ENCODE measurements at regions not wholly inside any gene's neighbourhood (a gene's known extent, or its start where the extent isn't known, plus 50 kb on each side); places are given as distances from the start of the nearest gene placed in this dataset.

DNA sequence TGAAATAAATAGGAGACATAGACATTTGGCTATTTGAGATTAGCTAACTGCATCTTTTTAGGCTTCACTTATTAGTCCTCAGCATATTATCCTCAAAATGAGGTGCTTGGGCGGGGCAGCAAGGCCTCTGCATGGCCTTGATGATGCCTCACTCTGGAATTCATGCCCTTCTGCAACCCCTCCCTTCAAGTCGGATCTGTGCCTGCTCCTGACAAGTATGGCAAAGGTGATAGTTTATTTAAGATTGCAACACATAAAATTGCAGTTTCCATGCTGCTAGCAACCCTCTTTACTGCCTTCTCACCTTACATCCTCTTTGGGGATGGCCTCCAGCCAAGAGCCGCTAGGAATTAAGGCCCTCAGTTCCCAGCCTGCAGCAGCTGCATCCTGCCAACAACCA lies 241.3 kb upstream of the ADARB2 start:
- Histone ChIP-seq H3K36me3 (no peaks in the 10 kb centered on the region), H3K4me3 (no peak overlapping the region), H3K4me1 (no peaks in the 10 kb centered on the region), H3K27me3 (no peaks in the 10 kb centered on the region), H3K27ac (no peak overlapping the region), H3K9me3 (peaks cover 0 to 11% (median 4%) of the 10 kb centered on the region in 11 donors)
- intact Hi-C loops (cut with DNase I), result no loop called here
- DNase-seq (no peak), ATAC-seq (no peak)
- WGBS, 2 donors, result 55 to 58% methylated on average over 3 of the region's 3 CpGs
- TF ChIP-seq, protein P1, sequence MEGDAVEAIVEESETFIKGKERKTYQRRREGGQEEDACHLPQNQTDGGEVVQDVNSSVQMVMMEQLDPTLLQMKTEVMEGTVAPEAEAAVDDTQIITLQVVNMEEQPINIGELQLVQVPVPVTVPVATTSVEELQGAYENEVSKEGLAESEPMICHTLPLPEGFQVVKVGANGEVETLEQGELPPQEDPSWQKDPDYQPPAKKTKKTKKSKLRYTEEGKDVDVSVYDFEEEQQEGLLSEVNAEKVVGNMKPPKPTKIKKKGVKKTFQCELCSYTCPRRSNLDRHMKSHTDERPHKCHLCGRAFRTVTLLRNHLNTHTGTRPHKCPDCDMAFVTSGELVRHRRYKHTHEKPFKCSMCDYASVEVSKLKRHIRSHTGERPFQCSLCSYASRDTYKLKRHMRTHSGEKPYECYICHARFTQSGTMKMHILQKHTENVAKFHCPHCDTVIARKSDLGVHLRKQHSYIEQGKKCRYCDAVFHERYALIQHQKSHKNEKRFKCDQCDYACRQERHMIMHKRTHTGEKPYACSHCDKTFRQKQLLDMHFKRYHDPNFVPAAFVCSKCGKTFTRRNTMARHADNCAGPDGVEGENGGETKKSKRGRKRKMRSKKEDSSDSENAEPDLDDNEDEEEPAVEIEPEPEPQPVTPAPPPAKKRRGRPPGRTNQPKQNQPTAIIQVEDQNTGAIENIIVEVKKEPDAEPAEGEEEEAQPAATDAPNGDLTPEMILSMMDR (IDR thresholded peaks at IDR 0.05), result no peak

DNA sequence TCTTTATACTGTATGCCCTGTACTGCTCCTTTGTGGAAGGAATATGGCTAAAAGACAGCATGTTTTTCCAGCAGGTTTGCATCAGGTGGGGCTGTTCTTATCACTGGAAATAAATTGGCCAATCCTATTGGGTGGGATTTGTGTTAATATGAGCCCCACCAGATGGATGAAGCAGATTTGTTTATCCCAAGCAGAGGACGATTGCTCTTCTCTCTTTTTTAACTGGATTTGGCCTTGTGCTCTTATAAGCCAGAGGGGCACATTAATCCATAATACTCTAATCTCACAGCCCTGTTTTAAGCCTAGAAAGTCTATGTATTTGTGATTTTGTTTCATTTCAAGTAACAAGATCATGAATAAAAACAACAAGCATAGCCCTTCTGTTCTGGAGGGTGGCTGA lies 240.1 kb upstream of the ADARB2 start:
- peaks cover 0 to 15% (median 4%) of the 10 kb centered on the region in 11 donors for H3K9me3 ChIP-seq
- TF ChIP-seq, protein P1 (IDR thresholded peaks at IDR 0.05), result no peak
- ATAC-seq, result no peak

DNA sequence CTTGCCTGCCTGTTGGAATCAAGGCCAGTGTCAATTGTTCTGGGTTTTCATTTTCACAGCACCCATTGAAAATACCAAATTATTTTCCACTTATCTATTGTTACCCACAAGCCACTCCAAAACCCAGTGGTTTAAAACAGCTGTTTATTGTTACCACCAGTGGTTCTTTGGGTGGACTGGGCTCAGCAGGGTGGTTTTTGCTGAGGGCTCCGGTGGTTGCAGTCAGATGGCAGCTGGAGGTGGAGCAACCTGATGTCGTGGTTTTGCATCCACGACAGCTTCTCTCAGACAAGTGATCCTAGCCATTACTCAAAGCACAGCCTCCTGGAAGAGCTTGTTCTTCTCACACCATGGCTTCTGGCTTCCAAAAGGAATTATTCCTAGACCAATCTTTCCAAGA lies 235.1 kb upstream of the ADARB2 start:
- Histone ChIP-seq H3K27ac (no peak overlapping the region), H3K36me3 (no peaks in the 10 kb centered on the region), H3K4me3 (no peak overlapping the region), H3K27me3 (peaks cover 0 to 3% (median 0%) of the 10 kb centered on the region in 7 donors), H3K9me3 (peaks cover 0 to 11% (median 0%) of the 10 kb centered on the region in 11 donors), H3K4me1 (no peaks in the 10 kb centered on the region)
- TF ChIP-seq, protein P1 (IDR thresholded peaks at IDR 0.05), result no peak
- no peak for ATAC-seq
- WGBS, 2 donors, result 81 to 87% methylated on average over 3 of the region's 3 CpGs
- intact Hi-C loops (cut with DNase I), result no loop called here
- no peak for DNase-seq

More for the DNA sequence above, 240.1 kb upstream of the ADARB2 start:
- no peak for DNase-seq
- Histone ChIP-seq H3K27ac (no peak overlapping the region), H3K27me3 (no peaks in the 10 kb centered on the region), H3K4me3 (no peak overlapping the region), H3K36me3 (no peaks in the 10 kb centered on the region), H3K4me1 (no peaks in the 10 kb centered on the region)
- WGBS, 2 donors, result 58 to 62% methylated on average over 1 of the region's 1 CpG
- intact Hi-C loops (cut with DNase I), result no loop called here

DNA sequence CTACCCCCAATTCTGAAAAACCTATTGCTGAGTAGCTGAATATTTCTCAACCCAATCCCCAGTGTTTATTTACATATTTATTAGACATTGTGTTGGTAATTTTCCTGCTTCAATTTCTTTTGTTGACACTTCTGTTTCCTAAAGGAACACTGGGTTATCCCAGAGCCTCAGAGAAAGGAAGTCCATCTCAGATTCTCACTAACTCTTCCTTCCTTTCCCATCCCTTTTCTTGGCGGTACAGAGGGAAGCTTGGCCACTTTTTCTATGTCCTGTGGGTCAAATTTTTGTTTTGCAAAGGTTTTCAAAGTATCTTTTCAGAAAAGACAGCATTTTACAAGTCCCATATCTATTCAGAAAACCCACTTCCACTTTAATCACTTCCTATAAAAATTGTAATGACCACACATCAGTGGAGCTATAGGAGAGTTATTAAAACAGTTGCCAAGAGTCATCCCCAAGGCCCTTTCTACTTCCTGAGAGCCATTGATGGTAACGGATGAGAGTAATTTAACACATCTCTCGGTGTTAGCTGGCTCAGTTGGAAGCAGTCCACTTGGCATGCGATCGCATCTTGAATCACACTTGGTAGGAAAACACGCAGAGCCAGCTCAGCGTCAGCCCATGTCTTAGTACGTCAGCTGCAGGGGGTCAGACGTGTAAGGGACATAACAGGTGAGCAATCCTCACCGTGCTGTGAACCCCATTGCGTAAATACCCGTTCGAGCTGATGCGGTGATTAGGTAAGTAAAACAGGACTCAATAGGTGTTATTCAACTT lies 231.1 kb upstream of the ADARB2 start:
- Histone ChIP-seq H3K27ac (no peak overlapping the region), H3K27me3 (peaks cover 0 to 3% (median 0%) of the 10 kb centered on the region in 7 donors), H3K4me3 (no peak overlapping the region), H3K4me1 (no peaks in the 10 kb centered on the region), H3K9me3 (peaks cover 0 to 11% (median 0%) of the 10 kb centered on the region in 11 donors), H3K36me3 (no peaks in the 10 kb centered on the region)
- no peak for DNase-seq
- ATAC-seq, result no peak
- TF ChIP-seq, protein P1 (IDR thresholded peaks at IDR 0.05), result no peak
- intact Hi-C loops (cut with DNase I), result no loop called here
- WGBS, 2 donors, result 68 to 69% methylated on average over 14 of the region's 14 CpGs
